Mesenchymal stem cell (in vitro differentiated cells and primary cell): ENCODE measurements at regions not wholly inside any gene's neighbourhood (a gene's known extent, or its start where the extent isn't known, plus 50 kb on each side); places are given as distances from the start of the nearest gene placed in this dataset.

Experiments
- DNase-seq: peaks from one replicate; pipeline ENCODE4 v3.0.0-alpha.2; 2013
- H2AFZ ChIP-seq: one replicate; pipeline ENCODE4 v1.6.1; 2013; ENCODE audit warnings: low read depth, mild to moderate bottlenecking, control low read depth, inconsistent platforms, low read length, moderate library complexity
- H2AK5ac ChIP-seq: 2 replicates; pipeline ENCODE4 v1.6.1; 2013; ENCODE audit warnings: low read length, moderate library complexity, mild to moderate bottlenecking, inconsistent platforms; ENCODE audit not compliant: severe bottlenecking
- H2BK120ac ChIP-seq: one replicate; pipeline ENCODE4 v1.6.1; 2013; ENCODE audit warnings: low read depth, mild to moderate bottlenecking, inconsistent platforms, low read length, moderate library complexity
- H2BK12ac ChIP-seq, 2 experiments: one replicate each; pipeline ENCODE4 v1.6.1; 2013; ENCODE audit warnings: inconsistent platforms in 2 of 2, low read length in 2 of 2, mild to moderate bottlenecking in 2 of 2, moderate library complexity in 2 of 2, control low read depth in 1 of 2
- H2BK15ac ChIP-seq: one replicate; pipeline ENCODE4 v1.6.1; 2013; ENCODE audit warnings: mild to moderate bottlenecking, low read depth, inconsistent platforms; ENCODE audit not compliant: poor library complexity, severe bottlenecking
- H2BK5ac ChIP-seq: 2 replicates; pipeline ENCODE4 v1.6.1; 2013; ENCODE audit warnings: low read depth, mild to moderate bottlenecking, low read length, control low read depth, inconsistent platforms; ENCODE audit not compliant: poor library complexity, severe bottlenecking
- H3K14ac ChIP-seq, 2 experiments: one replicate each; pipeline ENCODE4 v1.6.1; 2013; ENCODE audit warnings: inconsistent platforms in 2 of 2, low read length in 2 of 2, control low read depth in 1 of 2, mild to moderate bottlenecking in 1 of 2, moderate library complexity in 1 of 2
- H3K18ac ChIP-seq, 2 experiments: one replicate each; pipeline ENCODE4 v1.6.1; 2013; ENCODE audit warnings: inconsistent platforms in 2 of 2, low read length in 2 of 2, control low read depth in 1 of 2, low read depth in 1 of 2, mild to moderate bottlenecking in 1 of 2
- H3K23ac ChIP-seq, 2 experiments: one replicate each; pipeline ENCODE4 v1.6.1; 2013; ENCODE audit warnings: inconsistent platforms in 2 of 2, low read length in 2 of 2, mild to moderate bottlenecking in 2 of 2, moderate library complexity in 2 of 2, control low read depth in 1 of 2
- H3K27ac ChIP-seq: 2 replicates; pipeline ENCODE4 v1.5.1; 2013; ENCODE audit warnings: mild to moderate bottlenecking, moderate library complexity, low read length, control low read depth, inconsistent platforms; ENCODE audit not compliant: poor library complexity, severe bottlenecking
- H3K27me3 ChIP-seq, 2 experiments: 2 replicates each; pipeline versions ENCODE4 v1.6.1 to v1.7.0; 2013; ENCODE audit warnings: low read length in 2 of 2, mild to moderate bottlenecking in 2 of 2, moderate library complexity in 2 of 2, control low read depth in 1 of 2, inconsistent platforms in 1 of 2; ENCODE audit not compliant: control insufficient read depth in 1 of 2, insufficient read depth in 1 of 2
- H3K36me3 ChIP-seq, 2 experiments: 2 replicates each; pipeline versions ENCODE4 v1.6.1 to v1.7.0; 2013; ENCODE audit warnings: low read length in 2 of 2, control low read depth in 1 of 2, inconsistent platforms in 1 of 2, low read depth in 1 of 2, mild to moderate bottlenecking in 1 of 2; ENCODE audit not compliant: insufficient read depth in 2 of 2, control insufficient read depth in 1 of 2
- H3K4ac ChIP-seq, 2 experiments: one replicate each; pipeline ENCODE4 v1.6.1; 2013; ENCODE audit warnings: inconsistent platforms in 2 of 2, low read length in 2 of 2, mild to moderate bottlenecking in 2 of 2, moderate library complexity in 2 of 2, control low read depth in 1 of 2, low read depth in 1 of 2
- H3K4me1 ChIP-seq: 2 replicates; pipeline ENCODE4 v1.6.1; 2013; ENCODE audit warnings: low read depth, low read length, control low read depth; ENCODE audit not compliant: control insufficient read depth, insufficient read depth
- H3K4me2 ChIP-seq: 2 replicates; pipeline ENCODE4 v1.6.1; 2013; ENCODE audit warnings: low read length, mild to moderate bottlenecking, inconsistent platforms; ENCODE audit not compliant: poor library complexity, severe bottlenecking
- H3K4me3 ChIP-seq, 2 experiments: 2 replicates each; pipeline versions ENCODE4 v1.5.1 to v1.7.0; 2013; ENCODE audit warnings: low read length in 2 of 2, mild to moderate bottlenecking in 2 of 2, control low read depth in 1 of 2, low read depth in 1 of 2; ENCODE audit not compliant: insufficient read depth in 1 of 2
- H3K79me1 ChIP-seq: replicated peaks from 2 replicates; pipeline ENCODE4 v1.6.1; 2013; ENCODE audit warnings: mild to moderate bottlenecking, control low read depth, low read length, inconsistent platforms; ENCODE audit not compliant: poor library complexity, severe bottlenecking
- H3K9ac ChIP-seq: 2 replicates; pipeline ENCODE4 v1.7.0; 2013; ENCODE audit warnings: mild to moderate bottlenecking, low read length, moderate library complexity
- H3K9me3 ChIP-seq: 2 replicates; pipeline ENCODE4 v1.7.0; 2013; ENCODE audit warnings: mild to moderate bottlenecking, low read length; ENCODE audit not compliant: control insufficient read depth
- H4K8ac ChIP-seq: one replicate; pipeline ENCODE4 v1.6.1; 2013; ENCODE audit warnings: inconsistent platforms, mild to moderate bottlenecking, low read length, moderate library complexity
- H4K91ac ChIP-seq: one replicate; pipeline ENCODE4 v1.6.1; 2013; ENCODE audit warnings: mild to moderate bottlenecking, low read length, inconsistent platforms
- WGBS: methylation state at CpG from one replicate; pipeline ENCODE4 v1.1.7; 2013; ENCODE audit warnings: mixed read lengths; 5-methylcytosine and 5-hydroxymethylcytosine counted together

GRCh38 chr4:92172203-92172602 is 131.6 kb upstream of the GRID2 start:
- Histone ChIP-seq H3K14ac (no peak overlapping the region), H3K18ac (no peak overlapping the region), H2BK120ac (no peak overlapping the region), H3K27ac (no peak overlapping the region), H3K23ac (no peak overlapping the region), H3K79me1 (no peaks in the 10 kb centered on the region), H3K4ac (no peak overlapping the region), H2AFZ (no peak overlapping the region), H3K27me3 (no peaks in the 10 kb centered on the region), H4K91ac (no peak overlapping the region), H3K4me3 (no peak overlapping the region), H3K36me3 (no peaks in the 10 kb centered on the region), H4K8ac (no peak overlapping the region), H2BK15ac (no peak overlapping the region), H3K9me3 (no peaks in the 10 kb centered on the region), H3K9ac (no peak overlapping the region), H2BK12ac (no peak overlapping the region), H2AK5ac (no peak overlapping the region), H3K4me2 (no peak overlapping the region), H3K4me1 (no peaks in the 10 kb centered on the region), H2BK5ac (no peak overlapping the region)
- WGBS, result no CpG with 5 or more reads among the region's 1 CpG
- no peak for DNase-seq

GRCh38 chr4:92175250-92175649 is 128.5 kb upstream of the GRID2 start:
- no peak overlapping the region for H2BK12ac ChIP-seq
- H3K27ac ChIP-seq, result no peak overlapping the region
- H3K9ac ChIP-seq, result no peak overlapping the region
- H2BK120ac ChIP-seq, result no peak overlapping the region
- no peak overlapping the region for H2BK5ac ChIP-seq
- no peak overlapping the region for H4K91ac ChIP-seq
- no peaks in the 10 kb centered on the region for H3K9me3 ChIP-seq
- H3K23ac ChIP-seq, result no peak overlapping the region
- no peak overlapping the region for H3K14ac ChIP-seq
- no peaks in the 10 kb centered on the region for H3K27me3 ChIP-seq
- no peak overlapping the region for H2AK5ac ChIP-seq
- no peak overlapping the region for H3K18ac ChIP-seq
- H4K8ac ChIP-seq, result no peak overlapping the region
- no peaks in the 10 kb centered on the region for H3K79me1 ChIP-seq
- no peak for DNase-seq
- no peak overlapping the region for H3K4ac ChIP-seq
- H2BK15ac ChIP-seq, result no peak overlapping the region
- no peaks in the 10 kb centered on the region for H3K36me3 ChIP-seq
- H3K4me3 ChIP-seq, result no peak overlapping the region
- no peak overlapping the region for H3K4me2 ChIP-seq
- no peak overlapping the region for H2AFZ ChIP-seq
- no peaks in the 10 kb centered on the region for H3K4me1 ChIP-seq
- WGBS, result 43% methylated on average over 1 of the region's 1 CpG

GRCh38 chr4:92182006-92182735 is 121.6 kb upstream of the GRID2 start:
- no peak overlapping the region for H3K4me3 ChIP-seq
- H2AFZ ChIP-seq, result no peak overlapping the region
- H3K4me2 ChIP-seq, result no peak overlapping the region
- H3K9ac ChIP-seq, result no peak overlapping the region
- H4K91ac ChIP-seq, result no peak overlapping the region
- H2BK15ac ChIP-seq, result no peak overlapping the region
- H3K27ac ChIP-seq, result no peak overlapping the region
- no peak overlapping the region for H3K23ac ChIP-seq
- H3K4ac ChIP-seq, result no peak overlapping the region
- H3K4me1 ChIP-seq, result no peaks in the 10 kb centered on the region
- H3K18ac ChIP-seq, result no peak overlapping the region
- no peak overlapping the region for H4K8ac ChIP-seq
- no peak overlapping the region for H3K14ac ChIP-seq
- no peaks in the 10 kb centered on the region for H3K36me3 ChIP-seq
- WGBS, result 91% methylated on average over 36 of the region's 36 CpGs
- DNase-seq, result no peak
- no peak overlapping the region for H2BK120ac ChIP-seq
- H3K9me3 ChIP-seq, result no peaks in the 10 kb centered on the region
- no peaks in the 10 kb centered on the region for H3K79me1 ChIP-seq
- no peak overlapping the region for H2BK5ac ChIP-seq
- H2BK12ac ChIP-seq, result no peak overlapping the region
- H2AK5ac ChIP-seq, result no peak overlapping the region
- no peaks in the 10 kb centered on the region for H3K27me3 ChIP-seq

GRCh38 chr4:92182736-92183407 is 120.9 kb upstream of the GRID2 start:
- H4K8ac ChIP-seq, result no peak overlapping the region
- H2BK12ac ChIP-seq, result no peak overlapping the region
- no peak for DNase-seq
- H3K4ac ChIP-seq, result no peak overlapping the region
- H2BK120ac ChIP-seq, result no peak overlapping the region
- 93% methylated on average over 33 of the region's 33 CpGs for whole genome bisulfite sequencing
- no peak overlapping the region for H2AK5ac ChIP-seq
- H3K4me2 ChIP-seq, result no peak overlapping the region
- H3K18ac ChIP-seq, result no peak overlapping the region
- H3K27me3 ChIP-seq, result no peaks in the 10 kb centered on the region
- no peak overlapping the region for H3K4me3 ChIP-seq
- H3K4me1 ChIP-seq, result no peaks in the 10 kb centered on the region
- H3K23ac ChIP-seq, result no peak overlapping the region
- H2BK5ac ChIP-seq, result no peak overlapping the region
- no peak overlapping the region for H3K14ac ChIP-seq
- H3K27ac ChIP-seq, result no peak overlapping the region
- H4K91ac ChIP-seq, result no peak overlapping the region
- H3K79me1 ChIP-seq, result no peaks in the 10 kb centered on the region
- no peak overlapping the region for H2BK15ac ChIP-seq
- H2AFZ ChIP-seq, result no peak overlapping the region
- no peak overlapping the region for H3K9ac ChIP-seq
- H3K36me3 ChIP-seq, result no peaks in the 10 kb centered on the region
- H3K9me3 ChIP-seq, result no peaks in the 10 kb centered on the region
